AG09319 (cell line): ENCODE measurements at regions not wholly inside any gene's neighbourhood (a gene's known extent, or its start where the extent isn't known, plus 50 kb on each side); places are given as distances from the start of the nearest gene placed in this dataset.
"Not testable (repeated sequence)": the region's sequence is repeated elsewhere in the genome, so short reads cannot be mapped to it uniquely, and the experiment has no call there.

ENCODE experiments used
- DNase-seq: peaks from one replicate; pipeline ENCODE4 v3.0.0-alpha.2; 2010; ENCODE audit warnings: low read depth; ENCODE audit errors: extremely low read depth
- CTCF ChIP-seq: IDR thresholded peaks from 2 replicates; pipeline ENCODE4 v1.5.1; 2011; ENCODE audit warnings: low read depth, mild to moderate bottlenecking, inconsistent platforms, low read length, moderate library complexity

GRCh38 chr6:97501853-97502252 is 218.8 kb upstream of the MMS22L start:
- no peak for TF ChIP-seq CTCF
- DNase-seq = no peak

GRCh38 chr6:97508646-97509045 is 225.6 kb upstream of the MMS22L start:
- no peak for DNase-seq
- no peak for TF ChIP-seq CTCF

- DNase-seq = not testable (repeated sequence)
Measured at GRCh38 chr6:97513260-97513659, 230.2 kb upstream of the MMS22L start.

GRCh38 chr6:97524811-97525210 is 241.8 kb upstream of the MMS22L start:
- DNase-seq = no peak
- no peak for TF ChIP-seq CTCF

- no peak for DNase-seq
- no peak for TF ChIP-seq CTCF
Measured at GRCh38 chr6:97535800-97536199, 252.8 kb upstream of the MMS22L start.

GRCh38 chr6:97548354-97548753 is 265.3 kb upstream of the MMS22L start:
- TF ChIP-seq CTCF = no peak
- DNase-seq = no peak

GRCh38 chr6:97557355-97557754 is 274.3 kb upstream of the MMS22L start:
- TF ChIP-seq CTCF = no peak
- no peak for DNase-seq

GRCh38 chr6:97563529-97563928 is 280.5 kb upstream of the MMS22L start:
- DNase-seq = no peak

More at GRCh38 chr6:97563529-97563928, 280.5 kb upstream of the MMS22L start:
- no peak for TF ChIP-seq CTCF
